ENCODE measurements at regions not wholly inside any gene's neighbourhood (a gene's known extent, or its start where the extent isn't known, plus 50 kb on each side); places are given as distances from the start of the nearest gene placed in this dataset.

DNA sequence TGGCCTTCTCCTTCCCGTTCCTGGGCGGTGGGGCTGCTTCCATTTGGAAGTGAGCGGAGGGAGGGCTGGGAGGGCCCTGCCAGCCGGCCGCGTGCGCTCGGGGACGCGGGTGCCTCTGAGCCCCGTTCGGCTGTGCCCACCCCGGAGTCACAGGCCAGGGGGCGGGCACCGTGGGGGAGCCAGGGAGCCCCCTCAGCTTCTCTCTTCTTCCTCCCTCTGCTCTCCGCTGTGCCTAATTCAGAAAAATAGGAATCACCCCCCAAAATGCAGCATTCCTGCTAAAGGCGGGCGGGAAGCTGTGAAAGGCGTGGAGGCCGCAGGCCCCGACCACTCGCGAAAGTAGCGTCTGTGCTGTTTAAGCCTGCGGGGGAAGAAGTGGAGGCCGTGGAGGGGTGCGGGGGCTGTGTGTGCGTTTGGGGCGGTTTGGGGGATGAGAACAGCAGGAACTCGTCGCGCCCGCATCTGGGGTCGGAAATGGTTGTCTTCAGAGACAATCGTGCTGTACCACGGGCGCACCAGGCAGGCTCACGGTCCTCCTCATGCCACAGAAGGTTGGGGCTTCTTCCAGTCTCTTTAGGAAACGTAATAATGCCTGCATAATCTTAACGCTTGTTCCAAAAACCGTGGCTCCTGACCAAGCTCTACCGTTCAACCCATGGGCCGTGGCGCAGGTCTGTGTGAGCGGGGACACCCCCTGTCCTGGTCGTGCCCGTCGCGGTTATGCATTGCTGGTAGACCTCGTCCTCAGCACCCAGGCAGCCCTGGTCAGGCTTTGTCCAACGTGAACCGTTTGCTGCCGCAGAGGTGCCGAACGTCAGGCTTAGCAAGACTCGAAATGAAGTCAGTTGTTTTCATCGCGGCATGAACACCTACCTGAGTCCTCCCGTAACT is 110.4 kb upstream of the SOX1 start:
- TF ChIP-seq POLR2A (IDR thresholded peaks at IDR 0.05; ENCODE audit: low read depth, low read length) (no peak), TAF1 (IDR thresholded peaks at IDR 0.05; ENCODE audit: low read depth, low read length) (no peak), POLR2AphosphoS5 (IDR thresholded peaks at IDR 0.05; ENCODE audit: low read depth, low read length) (no peak), SPI1 (IDR thresholded peaks at IDR 0.05; ENCODE audit: low read depth, low read length) (no peak), PAX5 (IDR thresholded peaks at IDR 0.05; ENCODE audit: insufficient read depth, low read length, severe bottlenecking) (no peak), POU2F2 (IDR thresholded peaks at IDR 0.05; ENCODE audit: low read depth, low read length) (no peak)

Measured in GM12891 (cell line).